ENCODE measurements at regions not wholly inside any gene's neighbourhood (a gene's known extent, or its start where the extent isn't known, plus 50 kb on each side); places are given as distances from the start of the nearest gene placed in this dataset.

- ATAC-seq, result no peak
These were observed 369.9 kb downstream of the SETD4 start for GRCh38 chr21:35690436-35690835.

GRCh38 chr21:35686156-35686555 lies 374.2 kb downstream of the SETD4 start:
- no peak for ATAC-seq
- DNase-seq (ENCODE audit: low spot score), result no peak
- intact Hi-C loops (cut with DNase I), result no loop called here

More at GRCh38 chr21:35690436-35690835, 369.9 kb downstream of the SETD4 start:
- DNase-seq (ENCODE audit: low spot score), result no peak
- intact Hi-C loops (cut with DNase I), result loop anchor here (5.0 kb wide), 1 partner anchor 72 kb away; no protein-coding TSS in a partner anchor

- ATAC-seq, result no peak
- intact Hi-C loops (cut with DNase I), result no loop called here
- no peak for DNase-seq (ENCODE audit: low spot score)
These were observed 376.5 kb downstream of the SETD4 start for GRCh38 chr21:35683664-35684304.

GRCh38 chr21:35682904-35683549 lies 377.3 kb downstream of the SETD4 start:
- ATAC-seq, result no peak
- DNase-seq (ENCODE audit: low spot score), result no peak
- intact Hi-C loops (cut with DNase I), result no loop called here

- no peak for DNase-seq (ENCODE audit: low spot score)
- no peak for ATAC-seq
- intact Hi-C loops (cut with DNase I), result no loop called here
These were observed 378.4 kb downstream of the SETD4 start for GRCh38 chr21:35681946-35682345.

GRCh38 chr21:35679076-35679475 lies 381.2 kb downstream of the SETD4 start:
- ATAC-seq (no peak), DNase-seq (ENCODE audit: low spot score) (no peak)
- intact Hi-C loops (cut with DNase I), result no loop called here

- DNase-seq (ENCODE audit: low spot score) (no peak), ATAC-seq (no peak)
- intact Hi-C loops (cut with DNase I), result no loop called here
These were observed 381.9 kb downstream of the SETD4 start for GRCh38 chr21:35678393-35678792.

- DNase-seq (ENCODE audit: low spot score) (no peak), ATAC-seq (no peak)
- intact Hi-C loops (cut with DNase I), result no loop called here
These were observed 383.0 kb downstream of the SETD4 start for GRCh38 chr21:35677298-35677841.

GRCh38 chr21:35674895-35675470 lies 385.3 kb downstream of the SETD4 start:
- intact Hi-C loops (cut with DNase I), result no loop called here
- no peak for DNase-seq (ENCODE audit: low spot score)
- ATAC-seq, result no peak

- intact Hi-C loops (cut with DNase I), result no loop called here
- DNase-seq (ENCODE audit: low spot score), result no peak
These were observed 386.1 kb downstream of the SETD4 start for GRCh38 chr21:35674091-35674671.

GRCh38 chr21:35672313-35672712 lies 388.0 kb downstream of the SETD4 start:
- no peak for DNase-seq (ENCODE audit: low spot score)
- intact Hi-C loops (cut with DNase I), result no loop called here
- ATAC-seq, result no peak

More at GRCh38 chr21:35674091-35674671, 386.1 kb downstream of the SETD4 start:
- no peak for ATAC-seq

GRCh38 chr21:35664683-35665082 lies 395.6 kb downstream of the SETD4 start:
- ATAC-seq, result no peak
- DNase-seq (ENCODE audit: low spot score), result no peak
- intact Hi-C loops (cut with DNase I), result no loop called here

GRCh38 chr21:35663856-35664606 lies 396.3 kb downstream of the SETD4 start:
- no peak for DNase-seq (ENCODE audit: low spot score)
- intact Hi-C loops (cut with DNase I), result no loop called here
- ATAC-seq, result no peak

GRCh38 chr21:35658242-35658641 lies 402.1 kb downstream of the SETD4 start:
- intact Hi-C loops (cut with DNase I), result no loop called here
- DNase-seq (ENCODE audit: low spot score), result no peak
- ATAC-seq, result peak; percentile 79

GRCh38 chr21:35652872-35653271 lies 407.5 kb downstream of the SETD4 start:
- ATAC-seq (no peak), DNase-seq (ENCODE audit: low spot score) (no peak)
- intact Hi-C loops (cut with DNase I), result no loop called here

- DNase-seq (ENCODE audit: low spot score) (no peak), ATAC-seq (no peak)
- intact Hi-C loops (cut with DNase I), result no loop called here
These were observed 408.1 kb downstream of the SETD4 start for GRCh38 chr21:35652196-35652595.

- intact Hi-C loops (cut with DNase I), result no loop called here
- DNase-seq (ENCODE audit: low spot score) (no peak), ATAC-seq (no peak)
These were observed 409.1 kb downstream of the SETD4 start for GRCh38 chr21:35651196-35651595.

GRCh38 chr21:35649186-35649585 lies 411.1 kb downstream of the SETD4 start:
- ATAC-seq, result peak; percentile 59
- intact Hi-C loops (cut with DNase I), result no loop called here
- DNase-seq (ENCODE audit: low spot score), result no peak

GRCh38 chr21:35648512-35648911 lies 411.8 kb downstream of the SETD4 start:
- no peak for ATAC-seq
- intact Hi-C loops (cut with DNase I), result no loop called here
- DNase-seq (ENCODE audit: low spot score), result no peak
